ENCODE measurements at regions not wholly inside any gene's neighbourhood (a gene's known extent, or its start where the extent isn't known, plus 50 kb on each side); places are given as distances from the start of the nearest gene placed in this dataset.

DNA sequence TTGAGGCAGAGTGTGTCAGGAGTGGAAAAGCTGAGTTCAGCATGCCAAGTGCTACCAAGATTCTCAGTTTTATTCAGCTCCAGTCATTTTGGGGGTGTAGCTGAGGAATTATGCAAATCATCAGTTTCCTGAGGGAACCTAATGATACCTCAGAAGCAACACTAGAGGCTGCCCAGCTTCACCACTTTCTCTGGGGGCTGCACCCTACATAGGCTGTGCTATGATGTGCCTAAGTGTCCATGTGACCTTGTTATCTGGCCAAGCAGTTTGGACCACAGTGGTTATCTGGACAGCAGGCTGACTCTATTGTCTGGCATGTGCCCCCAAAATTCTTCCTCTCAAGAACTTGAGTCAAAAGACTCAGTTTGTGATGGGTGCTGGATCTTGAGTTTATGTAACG lies 374.6 kb upstream of the SYNCRIP start:
- TF ChIP-seq EZH2 (IDR thresholded peaks at IDR 0.05) (no peak), POLR2AphosphoS5 (IDR thresholded peaks at IDR 0.05; ENCODE audit: borderline replicate concordance, low read depth, low read length) (no peak)

All from SK-N-MC (cell line).